ENCODE measurements at regions not wholly inside any gene's neighbourhood (a gene's known extent, or its start where the extent isn't known, plus 50 kb on each side); places are given as distances from the start of the nearest gene placed in this dataset.

GRCh38 chr10:130389906-130390305 is 253.7 kb downstream of the GLRX3 start:
- H3K4me3 ChIP-seq (ENCODE audit: low read length) = no peak overlapping the region
- no peak for TF ChIP-seq CTCF (conservative IDR thresholded peaks at IDR 0.05; ENCODE audit: low read length)
- DNase-seq (ENCODE audit: low read depth) = no peak

GRCh38 chr10:130392031-130392430 is 255.8 kb downstream of the GLRX3 start:
- no peak overlapping the region for H3K4me3 ChIP-seq (ENCODE audit: low read length)
- no peak for DNase-seq (ENCODE audit: low read depth)
- TF ChIP-seq CTCF (conservative IDR thresholded peaks at IDR 0.05; ENCODE audit: low read length) = no peak

- no peak for TF ChIP-seq CTCF (conservative IDR thresholded peaks at IDR 0.05; ENCODE audit: low read length)
- no peak for DNase-seq (ENCODE audit: low read depth)
- no peak overlapping the region for H3K4me3 ChIP-seq (ENCODE audit: low read length)
Observed at GRCh38 chr10:130393342-130393741, 257.2 kb downstream of the GLRX3 start.

- no peak for TF ChIP-seq CTCF (conservative IDR thresholded peaks at IDR 0.05; ENCODE audit: low read length)
- DNase-seq (ENCODE audit: low read depth) = no peak
- no peak overlapping the region for H3K4me3 ChIP-seq (ENCODE audit: low read length)
Observed at GRCh38 chr10:130394832-130395231, 258.6 kb downstream of the GLRX3 start.

- no peak for TF ChIP-seq CTCF (conservative IDR thresholded peaks at IDR 0.05; ENCODE audit: low read length)
- no peak for DNase-seq (ENCODE audit: low read depth)
- no peak overlapping the region for H3K4me3 ChIP-seq (ENCODE audit: low read length)
Observed at GRCh38 chr10:130395248-130395936, 259.2 kb downstream of the GLRX3 start.

GRCh38 chr10:130396044-130396443 is 259.9 kb downstream of the GLRX3 start:
- no peak overlapping the region for H3K4me3 ChIP-seq (ENCODE audit: low read length)
- no peak for TF ChIP-seq CTCF (conservative IDR thresholded peaks at IDR 0.05; ENCODE audit: low read length)
- no peak for DNase-seq (ENCODE audit: low read depth)

Data from AG10803 (cell line).